ENCODE measurements at regions not wholly inside any gene's neighbourhood (a gene's known extent, or its start where the extent isn't known, plus 50 kb on each side); places are given as distances from the start of the nearest gene placed in this dataset.
"Not testable (repeated sequence)": the region's sequence is repeated elsewhere in the genome, so short reads cannot be mapped to it uniquely, and the experiment has no call there.

DNA sequence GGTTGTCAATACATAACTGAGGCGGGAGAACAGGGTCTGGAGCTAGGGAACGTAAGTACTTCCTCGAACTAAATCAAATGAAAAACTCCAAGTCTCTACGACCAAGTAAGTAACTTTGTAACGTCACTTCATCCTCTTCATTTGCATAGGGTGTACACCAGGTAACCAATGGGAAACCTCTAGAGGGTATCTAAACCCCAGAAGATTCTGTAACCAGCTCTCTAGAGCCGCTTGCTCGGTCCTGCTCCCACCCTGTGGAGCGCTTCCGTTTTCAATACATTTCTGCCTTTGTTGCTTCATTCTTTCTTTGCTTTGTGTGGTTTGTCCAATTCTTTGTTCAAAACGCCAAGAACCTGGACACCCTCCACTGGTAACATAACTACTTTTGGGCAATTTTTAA, 133.5 kb upstream of the TMEM170B start:
- Histone ChIP-seq H3K36me3 (ENCODE audit: low read depth) (no peaks in the 10 kb centered on the region), H3K27me3 (ENCODE audit: insufficient read depth, poor library complexity, severe bottlenecking) (no peaks in the 10 kb centered on the region), H3K9me3 (ENCODE audit: severe bottlenecking) (no peaks in the 10 kb centered on the region), H3K4me3 (ENCODE audit: severe bottlenecking) (no peak overlapping the region), H3K4me1 (ENCODE audit: insufficient read depth, poor library complexity, severe bottlenecking) (no peaks in the 10 kb centered on the region), H3K27ac (ENCODE audit: poor library complexity, severe bottlenecking) (no peak overlapping the region)
- ATAC-seq (ENCODE audit: low read depth), result no peak
- no peak for DNase-seq (ENCODE audit: low spot score)
- TF ChIP-seq, protein P1, sequence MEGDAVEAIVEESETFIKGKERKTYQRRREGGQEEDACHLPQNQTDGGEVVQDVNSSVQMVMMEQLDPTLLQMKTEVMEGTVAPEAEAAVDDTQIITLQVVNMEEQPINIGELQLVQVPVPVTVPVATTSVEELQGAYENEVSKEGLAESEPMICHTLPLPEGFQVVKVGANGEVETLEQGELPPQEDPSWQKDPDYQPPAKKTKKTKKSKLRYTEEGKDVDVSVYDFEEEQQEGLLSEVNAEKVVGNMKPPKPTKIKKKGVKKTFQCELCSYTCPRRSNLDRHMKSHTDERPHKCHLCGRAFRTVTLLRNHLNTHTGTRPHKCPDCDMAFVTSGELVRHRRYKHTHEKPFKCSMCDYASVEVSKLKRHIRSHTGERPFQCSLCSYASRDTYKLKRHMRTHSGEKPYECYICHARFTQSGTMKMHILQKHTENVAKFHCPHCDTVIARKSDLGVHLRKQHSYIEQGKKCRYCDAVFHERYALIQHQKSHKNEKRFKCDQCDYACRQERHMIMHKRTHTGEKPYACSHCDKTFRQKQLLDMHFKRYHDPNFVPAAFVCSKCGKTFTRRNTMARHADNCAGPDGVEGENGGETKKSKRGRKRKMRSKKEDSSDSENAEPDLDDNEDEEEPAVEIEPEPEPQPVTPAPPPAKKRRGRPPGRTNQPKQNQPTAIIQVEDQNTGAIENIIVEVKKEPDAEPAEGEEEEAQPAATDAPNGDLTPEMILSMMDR (IDR thresholded peaks at IDR 0.05; ENCODE audit: poor library complexity, severe bottlenecking), result no peak

- Histone ChIP-seq H3K27ac (ENCODE audit: poor library complexity, severe bottlenecking) (no peak overlapping the region), H3K4me3 (ENCODE audit: severe bottlenecking) (no peak overlapping the region)
- ATAC-seq (ENCODE audit: low read depth), result no peak
Measured at GRCh38 chr6:11403035-11403601, 134.4 kb upstream of the TMEM170B start.

GRCh38 chr6:11402581-11402980, 135.0 kb upstream of the TMEM170B start:
- not testable (repeated sequence) for H3K27me3 ChIP-seq (ENCODE audit: insufficient read depth, poor library complexity, severe bottlenecking); H3K4me3 ChIP-seq (ENCODE audit: severe bottlenecking); ATAC-seq (ENCODE audit: low read depth); H3K9me3 ChIP-seq (ENCODE audit: severe bottlenecking); H3K4me1 ChIP-seq (ENCODE audit: insufficient read depth, poor library complexity, severe bottlenecking); H3K27ac ChIP-seq (ENCODE audit: poor library complexity, severe bottlenecking); H3K36me3 ChIP-seq (ENCODE audit: low read depth); DNase-seq (ENCODE audit: low spot score)

More at GRCh38 chr6:11403035-11403601, 134.4 kb upstream of the TMEM170B start:
- H3K27me3 ChIP-seq (ENCODE audit: insufficient read depth, poor library complexity, severe bottlenecking), result no peaks in the 10 kb centered on the region
- no peaks in the 10 kb centered on the region for H3K9me3 ChIP-seq (ENCODE audit: severe bottlenecking)
- TF ChIP-seq, protein P1 (IDR thresholded peaks at IDR 0.05; ENCODE audit: poor library complexity, severe bottlenecking), result no peak
- no peak for DNase-seq (ENCODE audit: low spot score)
- H3K36me3 ChIP-seq (ENCODE audit: low read depth), result no peaks in the 10 kb centered on the region
- H3K4me1 ChIP-seq (ENCODE audit: insufficient read depth, poor library complexity, severe bottlenecking), result no peaks in the 10 kb centered on the region

DNA sequence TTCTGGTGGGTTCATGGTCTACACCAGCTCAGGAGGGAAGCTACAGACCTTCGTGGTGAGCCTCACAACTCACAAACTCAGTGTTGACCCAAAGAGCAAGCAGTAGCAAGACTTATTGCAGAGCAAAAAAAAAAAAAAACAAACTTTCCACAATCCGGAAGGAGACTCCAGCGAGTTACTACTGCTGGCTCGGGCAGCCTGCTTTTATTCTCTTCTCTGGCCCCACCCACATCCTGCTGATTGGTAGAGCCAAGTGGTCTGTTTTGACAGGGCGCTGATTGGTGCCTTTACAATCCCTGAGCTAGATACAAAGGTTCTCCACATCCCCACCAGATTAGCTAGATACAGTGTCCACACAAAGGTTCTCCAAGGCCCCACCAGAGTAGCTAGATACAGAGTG, 135.6 kb upstream of the TMEM170B start:
- H3K9me3 ChIP-seq (ENCODE audit: severe bottlenecking); H3K27me3 ChIP-seq (ENCODE audit: insufficient read depth, poor library complexity, severe bottlenecking); H3K27ac ChIP-seq (ENCODE audit: poor library complexity, severe bottlenecking); DNase-seq (ENCODE audit: low spot score); H3K4me1 ChIP-seq (ENCODE audit: insufficient read depth, poor library complexity, severe bottlenecking); H3K36me3 ChIP-seq (ENCODE audit: low read depth); ATAC-seq (ENCODE audit: low read depth); H3K4me3 ChIP-seq (ENCODE audit: severe bottlenecking): not testable (repeated sequence)

GRCh38 chr6:11398451-11399326, 138.9 kb upstream of the TMEM170B start:
- Histone ChIP-seq H3K4me3 (ENCODE audit: severe bottlenecking) (no peak overlapping the region), H3K9me3 (ENCODE audit: severe bottlenecking) (no peaks in the 10 kb centered on the region), H3K27me3 (ENCODE audit: insufficient read depth, poor library complexity, severe bottlenecking) (no peaks in the 10 kb centered on the region), H3K4me1 (ENCODE audit: insufficient read depth, poor library complexity, severe bottlenecking) (no peaks in the 10 kb centered on the region), H3K27ac (ENCODE audit: poor library complexity, severe bottlenecking) (no peak overlapping the region), H3K36me3 (ENCODE audit: low read depth) (no peaks in the 10 kb centered on the region)
- ATAC-seq (ENCODE audit: low read depth), result no peak
- no peak for DNase-seq (ENCODE audit: low spot score)
- TF ChIP-seq, protein P1 (IDR thresholded peaks at IDR 0.05; ENCODE audit: poor library complexity, severe bottlenecking), result no peak
